Endodermal cell (in vitro differentiated cells): ENCODE measurements at regions not wholly inside any gene's neighbourhood (a gene's known extent, or its start where the extent isn't known, plus 50 kb on each side); places are given as distances from the start of the nearest gene placed in this dataset.
"Not testable (repeated sequence)": the region's sequence is repeated elsewhere in the genome, so short reads cannot be mapped to it uniquely, and the experiment has no call there.

ENCODE experiments used
- DNase-seq: peaks from one replicate; pipeline ENCODE4 v3.0.0-alpha.2; 2017
- H3K27ac ChIP-seq: 2 replicates; pipeline ENCODE4 v1.5.1; 2013; ENCODE audit warnings: mild to moderate bottlenecking, low read depth, low read length, moderate library complexity
- H3K27me3 ChIP-seq: 2 replicates; pipeline ENCODE4 v1.6.1; 2013; ENCODE audit warnings: mild to moderate bottlenecking, low read length, moderate library complexity; ENCODE audit not compliant: insufficient read depth, control insufficient read depth, poor library complexity, severe bottlenecking
- H3K36me3 ChIP-seq: 2 replicates; pipeline ENCODE4 v1.7.0; 2013; ENCODE audit warnings: mild to moderate bottlenecking, low read length, moderate library complexity; ENCODE audit not compliant: control insufficient read depth, insufficient read depth
- H3K4me1 ChIP-seq: one replicate; pipeline ENCODE4 v1.7.0; 2013; ENCODE audit warnings: low read length; ENCODE audit not compliant: control insufficient read depth, insufficient read depth
- H3K4me3 ChIP-seq: 2 replicates; pipeline ENCODE4 v1.5.1; 2013; ENCODE audit warnings: mild to moderate bottlenecking, low read length, moderate library complexity
- H3K9ac ChIP-seq: 2 replicates; pipeline ENCODE4 v1.6.1; 2013; ENCODE audit warnings: mild to moderate bottlenecking, low read length, moderate library complexity; ENCODE audit not compliant: poor library complexity, severe bottlenecking; ENCODE audit errors: extremely low read depth
- H3K9me3 ChIP-seq: 2 replicates; pipeline ENCODE4 v1.6.1; 2013; ENCODE audit warnings: mild to moderate bottlenecking, low read length, moderate library complexity; ENCODE audit not compliant: control insufficient read depth
- H3K27ac Mint-ChIP-seq: 2 replicates; pipeline ENCODE4 v1.8.0; 2020; ENCODE audit warnings: mixed read lengths
- H3K27me3 Mint-ChIP-seq: 2 replicates; pipeline ENCODE4 v1.8.0; 2021; ENCODE audit warnings: mild to moderate bottlenecking, mixed read lengths; ENCODE audit not compliant: insufficient read depth
- H3K36me3 Mint-ChIP-seq: 2 replicates; pipeline ENCODE4 v1.8.0; 2020; ENCODE audit warnings: low read depth, mixed read lengths
- H3K4me1 Mint-ChIP-seq: 2 replicates; pipeline ENCODE4 v1.8.0; 2020; ENCODE audit warnings: mixed read lengths
- H3K4me3 Mint-ChIP-seq: 2 replicates; pipeline ENCODE4 v1.8.0; 2020; ENCODE audit warnings: mild to moderate bottlenecking, moderate library complexity, mixed read lengths
- H3K9me3 Mint-ChIP-seq: 2 replicates; pipeline ENCODE4 v1.8.0; 2020; ENCODE audit warnings: mild to moderate bottlenecking, mixed read lengths
- CTCF ChIP-seq: fragments of 200-600 bp; sonication (generic); conservative IDR thresholded peaks from 2 replicates; pipeline ENCODE4 v1.5.0; 2021; ENCODE audit warnings: antibody characterized with exemption, mild to moderate bottlenecking
- WGBS, 2 experiments: methylation state at CpG; one replicate each; pipeline versions ENCODE4 v1.1.5 to v1.1.7; 2013; ENCODE audit warnings: missing lambda C conversion rate in 2 of 2, mixed read lengths in 1 of 2; ENCODE audit not compliant: insufficient coverage in 1 of 2, insufficient read length in 1 of 2; 5-methylcytosine and 5-hydroxymethylcytosine counted together

- not testable (repeated sequence) for H3K4me1 Mint-ChIP-seq, H3K36me3 ChIP-seq, H3K27me3 Mint-ChIP-seq, H3K4me3 ChIP-seq, H3K9ac ChIP-seq, H3K4me1 ChIP-seq, H3K27me3 ChIP-seq, DNase-seq, H3K27ac Mint-ChIP-seq, H3K4me3 Mint-ChIP-seq, H3K27ac ChIP-seq, H3K36me3 Mint-ChIP-seq
- peaks cover 17% of the 10 kb centered on the region for H3K9me3 ChIP-seq
- WGBS, 2 experiments, result 92 to 100% methylated on average over 1 of the region's 1 CpG
- H3K9me3 Mint-ChIP-seq, result peaks cover 37% of the 10 kb centered on the region
Measured at GRCh38 chr5:109283086-109283485, 126.7 kb downstream of the PJA2 start.

DNA sequence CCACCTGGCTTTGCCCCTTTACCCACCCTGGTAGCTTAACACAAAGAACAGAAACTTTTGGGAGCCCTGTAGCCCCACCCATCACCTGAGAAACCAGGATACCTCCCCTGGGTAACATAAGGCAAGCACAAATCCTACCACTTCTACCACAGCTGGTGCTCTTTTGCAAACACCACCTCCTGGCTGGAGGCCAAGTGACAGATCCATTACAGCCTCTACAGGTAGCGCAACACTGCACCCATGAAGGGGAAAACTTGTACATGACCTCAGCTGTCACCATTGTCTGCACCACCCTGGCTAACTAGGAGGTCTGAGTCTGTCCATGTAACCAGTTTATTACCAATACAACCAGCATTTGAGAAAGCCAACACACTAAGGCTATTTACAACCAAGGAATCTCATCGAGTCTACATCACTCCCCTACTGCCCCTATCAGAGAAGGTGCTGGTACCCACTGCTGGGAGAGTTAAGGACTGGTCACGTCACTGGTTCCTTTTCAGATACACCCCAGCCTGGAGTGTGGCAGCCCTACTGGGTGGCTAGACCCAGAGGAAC is 128.6 kb downstream of the PJA2 start:
- Mint-ChIP-seq H3K9me3 (peaks cover 19% of the 10 kb centered on the region), H3K27ac (no peak overlapping the region), H3K4me1 (no peaks in the 10 kb centered on the region), H3K36me3 (no peaks in the 10 kb centered on the region), H3K27me3 (no peaks in the 10 kb centered on the region), H3K4me3 (no peak overlapping the region)
- no peak overlapping the region for H3K9ac ChIP-seq
- no peak for TF ChIP-seq CTCF
- H3K4me1 ChIP-seq, result no peaks in the 10 kb centered on the region
- no peaks in the 10 kb centered on the region for H3K36me3 ChIP-seq
- H3K27me3 ChIP-seq, result no peaks in the 10 kb centered on the region
- no peak overlapping the region for H3K27ac ChIP-seq
- DNase-seq, result no peak
- no peak overlapping the region for H3K4me3 ChIP-seq
- H3K9me3 ChIP-seq, result peaks cover 14% of the 10 kb centered on the region
- WGBS, 2 experiments, result 83 to 92% methylated on average over 2 to 3 of the region's 3 CpGs

DNA sequence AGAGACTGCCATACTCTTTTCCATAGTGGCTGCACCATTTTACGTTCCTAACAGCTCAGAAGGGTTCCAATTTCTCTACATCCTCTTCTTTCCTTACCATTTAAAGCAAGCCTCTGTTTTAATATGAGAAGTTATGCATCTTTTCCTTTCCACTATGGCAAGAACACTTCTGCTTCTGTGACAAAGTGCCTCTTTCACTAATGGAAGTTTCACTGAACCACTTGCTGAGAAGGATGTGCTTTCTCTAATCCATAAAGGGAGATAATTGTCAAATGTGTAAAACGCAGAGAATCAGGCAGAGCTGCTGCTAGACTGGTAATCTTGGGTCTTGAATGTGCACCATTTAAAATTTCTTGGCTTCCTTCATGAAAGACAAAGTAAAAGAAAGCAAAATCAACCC is 131.6 kb downstream of the PJA2 start:
- no peak overlapping the region for H3K9ac ChIP-seq
- Mint-ChIP-seq H3K36me3 (no peaks in the 10 kb centered on the region), H3K27ac (no peak overlapping the region)

More for the DNA sequence above, 131.6 kb downstream of the PJA2 start:
- Mint-ChIP-seq H3K9me3 (no peaks in the 10 kb centered on the region), H3K4me3 (no peak overlapping the region), H3K4me1 (no peaks in the 10 kb centered on the region), H3K27me3 (no peaks in the 10 kb centered on the region)
- H3K4me1 ChIP-seq, result no peaks in the 10 kb centered on the region
- no peaks in the 10 kb centered on the region for H3K27me3 ChIP-seq
- no peaks in the 10 kb centered on the region for H3K9me3 ChIP-seq
- H3K27ac ChIP-seq, result no peak overlapping the region
- H3K4me3 ChIP-seq, result no peak overlapping the region
- TF ChIP-seq CTCF, result no peak
- 89 to 100% methylated on average over 1 to 2 of the region's 2 CpGs for WGBS, 2 experiments
- no peaks in the 10 kb centered on the region for H3K36me3 ChIP-seq
- DNase-seq, result no peak
